HG03520 (cell line): ENCODE measurements at regions not wholly inside any gene's neighbourhood (a gene's known extent, or its start where the extent isn't known, plus 50 kb on each side); places are given as distances from the start of the nearest gene placed in this dataset.
A peak's percentile ranks its signal among the peaks of the same experiment; 100 is the strongest.
"Not testable (repeated sequence)": the region's sequence is repeated elsewhere in the genome, so short reads cannot be mapped to it uniquely, and the experiment has no call there.

ENCODE experiments used
- ATAC-seq: cut with Tn5 transposase; IDR thresholded peaks from one replicate; pipeline ENCODE4 v1.9.1; 2021; ENCODE audit warnings: mild to moderate bottlenecking, moderate library complexity; ENCODE audit not compliant: unreplicated experiment

DNA sequence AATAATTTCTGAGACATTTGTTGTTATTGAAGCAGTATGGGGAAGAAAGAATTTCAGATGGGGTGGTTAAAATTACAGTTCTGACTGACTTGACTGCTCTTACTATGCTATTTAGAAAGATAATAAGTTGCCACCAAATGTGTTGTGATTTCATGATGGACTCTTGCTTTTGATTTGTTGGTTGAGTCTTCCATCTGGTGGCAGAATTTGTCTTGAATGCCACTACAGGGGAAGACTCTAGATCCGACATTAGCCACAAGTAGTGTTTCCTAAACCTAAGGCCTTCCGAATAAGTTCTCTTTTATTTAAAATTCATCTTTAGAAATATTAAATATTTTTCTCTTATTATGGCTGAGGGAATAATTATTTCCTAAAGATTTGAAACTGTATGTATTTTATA lies 190.9 kb upstream of the ADGRL4 start:
- no peak for ATAC-seq

DNA sequence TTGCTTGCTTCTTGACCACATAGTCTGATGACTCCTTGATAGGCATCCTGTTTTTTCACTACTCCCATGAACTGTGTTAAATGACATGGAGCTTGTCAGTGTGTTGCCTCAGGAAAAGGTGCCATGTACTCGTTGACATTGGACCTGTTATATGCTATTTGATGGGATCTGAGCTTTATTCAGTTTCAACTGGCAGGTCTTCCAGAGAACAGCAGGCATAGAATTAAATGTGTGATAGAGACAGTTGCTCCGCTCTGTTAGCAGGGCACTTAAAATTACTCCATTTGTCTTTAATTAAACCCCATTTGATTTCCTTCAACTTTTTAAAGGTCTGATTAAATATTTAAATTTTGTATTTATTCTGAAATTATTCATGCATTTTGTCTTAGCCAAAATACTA lies 189.7 kb upstream of the ADGRL4 start:
- no peak for ATAC-seq

DNA sequence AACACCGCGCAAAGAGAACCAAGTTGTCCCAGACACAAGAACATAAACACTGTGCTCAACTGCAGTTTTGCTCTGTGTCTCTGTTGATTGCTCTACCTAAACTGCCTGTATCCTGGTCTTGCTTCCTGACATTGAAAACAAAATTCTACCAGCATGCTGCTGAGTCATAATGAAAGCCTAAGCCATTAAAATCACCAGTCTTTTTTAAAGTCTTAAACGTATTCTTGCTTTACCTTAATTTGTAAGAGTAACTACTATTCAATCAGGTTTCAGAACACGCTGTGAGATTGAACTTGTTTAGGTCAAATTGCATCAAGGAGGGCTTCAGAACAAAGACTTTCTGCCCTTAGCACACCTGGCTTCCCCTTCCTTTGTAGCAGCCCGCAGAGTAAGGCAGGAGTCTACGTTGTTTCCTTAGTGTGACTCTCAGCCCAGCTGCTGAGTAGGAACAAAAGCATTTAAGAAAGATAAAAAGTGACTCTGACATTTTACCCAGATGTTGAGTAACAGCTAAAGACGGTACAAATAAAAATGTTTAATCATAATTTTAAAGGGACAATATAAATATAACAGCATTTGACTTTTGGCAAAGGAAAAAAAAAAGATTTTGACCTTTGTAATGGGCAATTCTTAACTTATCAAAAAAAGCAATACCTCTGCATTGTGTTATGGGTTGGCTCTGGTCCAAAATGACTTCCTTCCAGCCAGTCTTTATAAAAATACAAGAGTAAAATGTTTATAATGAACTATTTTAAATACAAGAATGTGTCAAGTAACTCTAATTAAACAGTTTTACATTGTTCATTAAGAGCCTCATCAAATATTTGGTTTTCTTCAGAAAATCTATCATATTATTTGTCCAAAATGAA lies 186.9 kb upstream of the ADGRL4 start:
- ATAC-seq = peak; percentile 49

DNA sequence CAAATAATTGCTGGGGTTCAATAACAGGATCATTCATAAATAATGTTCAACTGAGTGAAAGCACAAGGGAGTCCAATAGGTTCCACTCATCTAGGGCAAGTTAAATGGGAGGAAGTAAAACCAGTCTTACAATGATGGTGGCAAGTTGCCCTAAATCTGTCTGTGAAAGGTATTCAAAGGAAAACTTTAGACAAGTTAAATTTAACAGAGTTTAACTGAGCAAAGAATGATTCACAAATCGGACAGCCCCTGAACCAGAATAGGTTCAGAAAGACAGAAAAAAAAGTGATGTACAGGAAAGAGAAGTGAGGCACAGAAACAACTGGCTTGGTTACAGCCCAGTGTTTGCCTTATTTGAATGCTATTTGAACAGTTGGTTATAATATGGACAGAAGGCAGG lies 183.5 kb upstream of the ADGRL4 start:
- ATAC-seq = peak; percentile 34

DNA sequence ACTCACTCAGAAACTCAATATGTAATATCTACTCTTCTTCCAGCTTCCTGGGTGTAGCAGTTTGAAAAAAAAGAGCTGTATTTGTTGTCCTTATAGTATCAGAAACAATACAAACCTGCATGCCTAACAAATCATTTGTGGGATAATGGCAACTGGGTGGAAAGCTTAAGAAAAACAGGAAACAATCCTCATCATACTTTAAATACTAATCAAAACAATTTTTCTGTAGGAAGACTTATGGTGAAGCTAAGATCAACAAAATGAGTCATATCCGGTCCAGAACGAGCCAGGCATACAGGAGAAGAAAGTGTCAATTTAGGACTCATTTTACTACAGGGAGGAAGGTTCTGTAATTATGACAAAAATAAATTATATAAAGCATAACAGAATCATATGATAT lies 181.8 kb upstream of the ADGRL4 start:
- ATAC-seq = no peak

DNA sequence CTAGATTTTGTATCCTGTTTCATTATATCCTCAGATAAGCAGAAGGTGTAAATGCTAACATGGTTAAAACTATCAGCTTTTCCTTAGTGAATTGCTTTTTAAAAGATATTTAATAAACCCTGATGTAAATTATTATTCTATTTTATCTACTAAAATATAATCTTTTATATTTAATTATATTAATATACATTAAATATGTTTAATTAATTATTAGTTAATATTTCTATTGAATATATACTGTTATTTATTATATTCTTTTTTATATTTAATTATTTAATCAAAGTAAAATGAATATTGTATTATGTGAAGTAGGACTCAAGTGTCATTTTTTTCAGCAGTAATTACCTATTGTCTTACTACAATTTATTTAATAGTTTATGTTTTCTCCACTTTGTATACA lies 179.7 kb upstream of the ADGRL4 start:
- no peak for ATAC-seq

DNA sequence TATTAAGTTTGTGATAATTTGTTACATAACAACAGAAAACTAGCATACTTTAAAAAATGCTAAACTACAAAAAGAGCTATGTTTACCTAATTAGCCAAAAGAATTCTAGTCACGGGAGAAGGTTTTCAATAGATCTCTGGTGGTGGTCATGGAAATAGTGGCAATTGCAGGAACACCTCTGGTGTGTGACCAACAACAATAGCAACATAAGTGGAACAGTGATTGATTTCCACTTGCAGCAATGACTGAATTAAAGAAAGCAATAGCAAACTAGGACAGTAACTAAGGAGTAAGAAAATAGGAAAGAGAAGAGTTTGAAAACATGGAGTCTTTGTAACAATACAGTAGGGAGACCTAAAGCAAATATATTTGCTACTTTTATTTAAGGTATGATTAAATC lies 171.3 kb upstream of the ADGRL4 start:
- ATAC-seq = no peak

DNA sequence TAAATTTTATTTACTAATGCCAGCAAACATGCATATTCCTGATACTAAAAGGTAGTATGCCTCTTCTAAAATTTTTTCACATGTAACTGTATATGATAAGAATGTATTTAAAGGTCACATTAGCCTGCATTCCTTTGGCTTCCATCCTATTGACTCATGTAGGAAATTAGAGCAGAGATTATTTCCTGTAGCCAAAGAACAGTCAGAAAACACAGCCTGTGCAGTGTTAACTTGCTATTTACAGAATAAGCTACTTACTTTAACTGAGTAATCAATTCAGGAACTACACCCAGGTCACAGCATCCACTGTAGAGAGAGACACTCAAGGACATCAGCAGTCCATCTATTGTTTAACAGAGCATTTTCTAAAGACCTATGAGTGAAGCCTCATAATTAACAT lies 154.5 kb upstream of the ADGRL4 start:
- no peak for ATAC-seq

DNA sequence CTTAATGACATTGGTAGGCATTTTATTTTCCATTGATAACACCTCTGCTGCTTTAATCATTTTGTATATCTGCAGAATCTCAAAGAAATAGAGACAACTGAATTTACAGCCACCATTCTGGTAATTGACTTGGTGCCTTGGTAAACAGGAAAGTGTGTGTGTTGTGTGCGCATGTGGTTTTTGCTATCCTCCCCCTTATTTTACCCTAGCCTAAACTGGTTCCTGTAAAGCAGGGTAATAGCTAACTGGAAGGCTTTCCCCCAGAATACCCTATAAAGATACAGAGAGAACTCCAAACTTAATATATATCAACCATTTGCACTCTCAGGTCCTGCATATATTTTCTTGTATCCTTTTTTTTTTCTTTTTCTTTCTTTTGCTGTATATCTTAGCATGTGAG lies 149.5 kb upstream of the ADGRL4 start:
- no peak for ATAC-seq

DNA sequence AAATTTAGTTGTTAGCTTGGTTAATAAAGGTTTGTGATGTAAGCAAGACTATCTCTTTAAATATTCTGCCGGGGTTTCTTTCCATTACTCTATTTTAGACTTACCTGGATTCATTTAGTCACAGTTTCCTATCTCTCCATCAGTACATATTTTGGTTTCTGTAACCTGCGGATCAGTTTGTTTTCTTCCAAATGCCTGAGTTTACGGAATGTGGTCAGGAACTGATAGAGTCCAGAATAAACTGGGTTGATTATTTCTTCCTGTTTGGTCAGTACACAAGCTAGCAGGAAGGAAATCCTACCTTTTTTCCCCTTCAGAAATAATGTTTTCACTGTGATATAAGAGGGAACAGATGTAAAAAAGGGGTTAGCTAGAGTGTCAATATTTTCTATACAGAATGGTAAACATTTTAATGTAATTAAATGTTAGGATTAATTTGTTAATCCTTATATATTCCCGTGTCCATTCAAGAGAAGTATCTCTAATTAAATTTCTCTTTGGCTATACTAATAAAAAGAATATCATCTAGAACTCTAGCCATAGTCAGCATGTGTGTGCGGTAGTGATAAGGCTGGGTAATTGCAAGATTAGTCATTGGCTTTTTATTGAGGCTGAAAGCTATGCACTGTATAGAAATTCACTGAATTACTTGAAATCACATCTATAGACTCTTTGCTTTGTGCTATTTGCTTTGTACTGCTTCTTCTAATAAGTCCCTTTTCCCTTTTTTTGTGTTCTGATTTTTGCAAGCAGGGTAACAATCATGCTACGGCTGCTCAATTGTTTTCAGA lies 144.7 kb upstream of the ADGRL4 start:
- ATAC-seq = no peak

DNA sequence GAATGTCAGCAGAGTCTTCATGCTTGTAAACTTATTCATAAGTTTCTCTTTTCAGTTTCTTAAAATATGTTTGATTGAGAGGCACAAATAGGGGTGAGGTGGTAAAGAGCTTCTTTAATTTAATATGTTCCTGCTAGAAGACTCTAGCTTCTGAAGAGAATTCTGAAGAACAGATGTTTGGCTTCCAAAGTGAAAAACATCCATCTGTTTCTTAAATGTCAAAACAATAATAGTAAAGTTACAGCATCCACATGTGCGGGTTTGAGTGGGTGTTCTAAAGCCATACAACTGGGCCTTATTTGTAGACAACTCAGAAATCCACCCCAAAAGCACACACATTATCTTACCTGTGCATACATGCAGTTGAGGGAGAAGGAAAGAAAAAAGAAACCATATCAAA lies 144.0 kb upstream of the ADGRL4 start:
- ATAC-seq = no peak

DNA sequence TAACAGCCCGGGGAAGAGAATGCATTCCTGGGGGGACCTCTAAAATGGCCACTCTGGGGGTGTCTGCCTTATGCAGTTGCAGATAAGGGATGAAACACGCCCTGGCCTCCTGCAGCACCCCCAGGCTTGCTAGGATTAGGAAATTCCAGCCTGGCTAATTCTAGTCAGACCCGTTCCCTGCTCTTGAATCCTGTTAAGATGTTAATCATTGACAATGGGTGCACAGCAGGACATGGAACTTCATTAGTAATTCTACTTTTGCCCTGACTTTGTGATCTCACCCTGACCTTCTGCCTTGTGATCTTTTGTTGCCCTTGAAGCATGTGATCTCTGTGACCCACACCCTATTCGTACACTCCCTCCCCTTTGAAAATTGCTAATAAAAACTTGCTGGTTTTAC lies 131.7 kb upstream of the ADGRL4 start:
- not testable (repeated sequence) for ATAC-seq

DNA sequence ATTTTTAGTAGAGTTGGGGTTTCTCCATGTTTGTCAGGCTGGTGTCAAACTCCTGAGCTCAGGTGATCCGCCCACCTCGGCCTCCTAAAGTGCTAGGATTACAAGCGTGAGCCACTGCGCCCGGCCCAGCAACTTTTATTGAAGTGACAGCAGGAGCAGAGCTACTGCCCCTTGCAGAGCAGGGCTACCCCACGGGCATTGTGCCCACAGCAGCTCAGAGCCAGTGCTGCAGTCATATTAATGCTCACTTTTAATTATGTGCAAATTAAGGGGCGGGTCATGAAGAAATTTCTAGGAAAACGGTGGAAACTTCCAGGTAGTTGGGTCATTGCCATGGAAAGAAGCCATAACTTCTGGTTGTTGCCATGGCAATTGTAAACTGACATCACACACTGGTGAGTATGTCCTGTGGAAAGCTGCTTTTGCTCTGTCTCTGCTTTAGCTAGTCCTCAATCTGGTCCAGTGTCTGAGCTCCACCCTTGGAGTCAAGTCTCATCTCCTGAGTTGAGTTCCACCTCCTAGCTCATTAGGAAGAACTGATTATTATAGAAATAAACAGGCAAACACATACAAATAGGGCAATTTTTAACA lies 127.3 kb upstream of the ADGRL4 start:
- no peak for ATAC-seq

DNA sequence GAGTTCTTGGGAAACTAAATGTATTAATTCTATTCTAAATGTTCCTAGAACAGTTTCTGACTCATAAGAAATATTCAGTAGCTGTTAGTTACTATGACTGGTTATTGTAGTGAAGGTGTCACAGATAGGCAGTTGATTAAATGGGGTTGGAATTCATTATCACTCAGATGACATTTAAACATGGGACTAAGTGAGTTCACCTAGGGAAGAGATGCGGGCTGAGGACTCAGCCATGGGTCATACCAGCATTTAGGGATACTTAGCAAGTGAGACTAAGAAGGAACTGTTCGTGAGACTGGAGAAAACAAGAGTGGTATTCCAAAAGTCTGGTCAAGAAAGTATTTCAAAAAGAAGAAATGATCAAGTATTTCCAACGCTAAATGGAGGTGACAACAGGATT lies 125.1 kb upstream of the ADGRL4 start:
- no peak for ATAC-seq

DNA sequence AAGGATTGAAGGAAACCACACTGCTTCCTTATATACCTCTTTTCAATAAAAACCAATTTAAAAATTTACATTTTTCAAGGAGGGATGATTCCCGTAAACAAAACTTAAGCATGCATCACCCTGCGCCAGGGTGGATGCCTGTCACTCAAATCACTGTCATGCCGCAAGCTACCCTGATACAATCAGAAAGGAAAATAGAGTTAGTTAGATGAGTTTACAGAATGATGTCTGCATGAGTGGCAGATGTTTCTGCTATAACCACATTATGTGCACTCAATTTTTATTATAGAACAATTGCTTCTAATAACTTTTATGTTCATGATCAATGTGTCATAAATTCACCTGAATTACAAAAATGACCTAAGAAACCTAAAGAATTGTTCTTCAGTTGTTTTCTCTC lies 123.4 kb upstream of the ADGRL4 start:
- ATAC-seq = no peak

DNA sequence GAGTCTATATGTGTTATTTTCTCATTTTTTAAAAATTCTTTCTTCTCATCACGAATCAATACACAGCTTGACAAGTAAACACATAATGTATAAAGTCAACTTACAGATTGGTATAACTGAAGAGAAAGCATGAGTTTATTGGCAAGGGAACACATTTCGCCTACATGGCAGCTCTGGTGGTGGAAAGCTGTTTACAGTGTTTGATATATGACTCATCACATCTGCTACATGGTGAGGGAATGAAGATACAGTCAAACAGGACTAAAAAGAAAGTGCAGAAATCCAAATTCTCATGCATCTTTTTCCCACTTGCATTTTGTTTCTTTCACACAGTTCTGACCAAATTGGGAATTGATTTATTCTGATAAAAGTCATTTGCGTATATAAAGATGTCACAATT lies 122.2 kb upstream of the ADGRL4 start:
- ATAC-seq = no peak

DNA sequence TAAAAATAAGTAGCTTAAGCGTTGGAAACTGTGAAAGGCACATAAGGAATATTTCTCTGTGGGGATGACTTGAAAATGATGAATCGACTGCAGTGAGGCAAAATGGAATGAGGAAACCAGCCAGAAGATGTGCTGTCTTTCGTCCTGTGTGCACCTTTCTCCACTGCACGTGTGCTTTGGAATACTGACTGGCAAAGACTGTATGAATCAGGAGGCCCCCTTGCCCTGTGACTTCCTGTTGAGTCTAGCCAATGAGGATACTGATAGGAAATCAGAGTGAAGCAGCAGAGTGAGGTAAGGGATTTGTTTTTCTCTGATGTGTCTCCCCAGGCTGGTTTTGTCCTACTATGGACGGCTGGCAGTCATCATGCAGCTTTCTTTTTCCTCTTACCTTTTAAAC lies 118.2 kb upstream of the ADGRL4 start:
- ATAC-seq = no peak

DNA sequence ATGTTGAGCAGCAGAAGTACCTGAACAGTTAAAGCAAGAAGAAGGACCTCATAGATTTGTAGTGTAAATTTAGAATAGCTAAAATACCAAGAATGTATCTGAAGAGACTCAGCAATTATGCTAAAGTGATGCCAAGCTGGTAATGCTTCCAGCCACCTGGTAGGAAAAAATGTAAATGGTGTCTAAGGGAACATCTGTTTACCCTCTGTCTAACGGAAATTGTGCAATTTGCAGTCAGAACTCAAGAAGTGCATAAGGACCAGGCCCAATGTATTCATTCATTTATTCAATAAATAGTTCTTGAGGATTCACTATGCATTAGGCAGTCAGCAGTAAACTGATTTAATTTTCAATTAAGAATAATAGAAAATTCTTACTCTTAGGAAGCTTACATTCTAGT lies 116.0 kb upstream of the ADGRL4 start:
- no peak for ATAC-seq

DNA sequence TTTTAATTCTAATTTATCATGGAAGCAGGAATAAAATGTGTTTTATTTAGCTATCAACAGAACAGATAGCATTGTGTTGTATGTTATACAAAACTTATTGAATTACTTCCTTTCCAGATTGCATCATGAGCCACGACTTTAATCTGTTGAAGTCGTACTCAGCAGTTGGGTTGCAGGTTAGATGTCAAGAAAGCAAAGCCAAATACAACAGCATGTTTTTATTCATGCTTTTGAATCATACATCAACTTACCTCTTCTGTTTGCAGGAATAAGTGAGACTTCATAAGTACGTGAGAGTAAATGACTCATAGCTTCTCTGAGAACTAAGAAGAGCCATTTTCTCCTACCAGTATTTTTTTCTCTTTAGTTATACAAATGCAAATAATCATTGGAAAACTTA lies 110.8 kb upstream of the ADGRL4 start:
- ATAC-seq = no peak

DNA sequence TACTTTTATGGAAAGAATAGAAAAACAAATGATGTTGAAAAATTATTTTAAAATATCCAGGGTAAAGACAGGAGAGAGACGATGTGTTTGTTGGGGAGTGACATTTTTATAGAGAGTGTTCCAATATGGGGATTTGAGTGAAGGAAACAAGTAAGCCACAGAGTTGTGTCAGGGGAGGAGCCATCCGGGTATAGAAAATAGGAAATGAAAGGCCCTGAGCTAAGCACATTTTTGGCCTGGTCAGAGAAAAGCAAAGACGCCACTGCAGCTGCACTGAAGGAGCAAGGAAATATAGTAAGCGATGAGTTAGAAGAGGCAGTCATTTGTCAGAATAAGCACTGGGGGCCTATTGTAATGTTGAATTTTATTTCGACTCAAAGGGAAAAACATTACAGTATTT lies 107.3 kb upstream of the ADGRL4 start:
- no peak for ATAC-seq

DNA sequence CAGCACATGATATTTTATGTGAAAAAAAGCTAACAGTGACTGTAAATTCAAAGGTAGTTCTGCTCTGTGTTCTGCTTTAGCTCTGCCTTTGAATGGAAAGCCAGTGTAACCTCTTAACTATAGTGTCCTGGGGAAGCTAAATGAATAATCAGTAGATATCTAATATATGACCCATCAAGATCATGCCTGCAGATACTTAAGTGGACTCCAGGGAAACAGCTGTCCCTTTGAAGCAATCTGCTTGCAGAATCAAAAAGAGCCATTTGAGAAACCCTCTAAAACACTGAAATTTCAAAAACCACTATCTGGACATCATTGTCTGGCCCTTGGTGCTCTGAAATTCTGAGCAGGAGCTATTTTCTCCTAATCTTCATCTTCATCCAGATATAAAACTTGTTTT lies 104.2 kb upstream of the ADGRL4 start:
- ATAC-seq = no peak

DNA sequence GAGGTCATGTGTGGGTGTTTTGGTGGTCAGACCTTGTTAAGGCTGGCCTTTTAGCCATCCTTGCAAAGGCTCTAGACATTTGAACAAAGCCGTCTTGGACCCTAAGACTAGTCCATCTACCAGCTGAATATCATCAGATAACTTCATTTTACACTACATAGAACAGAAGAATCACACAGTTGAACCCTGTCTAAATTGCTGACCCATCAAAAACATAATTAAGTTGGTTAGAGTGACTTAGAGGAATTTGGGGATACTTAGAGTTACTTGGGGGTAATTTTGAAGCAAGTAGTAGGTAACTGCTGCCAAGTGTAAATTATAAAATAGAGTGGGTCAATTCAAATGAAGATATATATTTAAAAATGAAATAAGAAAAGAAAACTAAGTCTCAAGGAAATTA lies 102.9 kb upstream of the ADGRL4 start:
- ATAC-seq = no peak
